HG03103 (cell line): ENCODE measurements at regions not wholly inside any gene's neighbourhood (a gene's known extent, or its start where the extent isn't known, plus 50 kb on each side); places are given as distances from the start of the nearest gene placed in this dataset.

Source experiments
- ATAC-seq: cut with Tn5 transposase; IDR thresholded peaks from one replicate; pipeline ENCODE4 v1.9.1; 2021; ENCODE audit warnings: low read depth; ENCODE audit not compliant: unreplicated experiment

DNA sequence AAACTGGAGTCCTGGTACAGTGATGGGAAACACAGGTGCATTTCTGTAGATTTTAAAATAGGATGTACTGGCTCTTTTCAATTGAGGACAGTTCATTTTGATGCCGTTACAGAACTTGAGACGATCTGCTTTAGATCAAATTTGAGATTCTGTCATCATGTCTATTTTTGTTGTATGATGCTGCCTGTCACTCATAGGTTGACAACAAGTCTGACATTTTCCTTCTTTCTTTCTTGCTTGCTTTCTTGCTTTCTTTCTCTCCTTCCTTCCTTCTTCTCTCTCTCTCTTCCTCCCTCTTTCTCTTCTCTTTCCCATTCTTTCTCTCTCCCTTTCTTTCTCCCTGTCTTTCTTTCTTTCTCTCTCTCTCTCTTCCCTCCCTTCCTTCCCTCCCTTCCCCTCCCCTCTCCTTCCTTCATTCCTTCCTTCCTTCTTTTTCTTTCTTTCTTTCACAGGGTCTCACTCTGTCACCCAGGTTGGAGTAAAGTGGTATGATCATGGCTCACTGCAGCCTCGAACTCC, 152.6 kb upstream of the SGK1 start:
- no peak for ATAC-seq

DNA sequence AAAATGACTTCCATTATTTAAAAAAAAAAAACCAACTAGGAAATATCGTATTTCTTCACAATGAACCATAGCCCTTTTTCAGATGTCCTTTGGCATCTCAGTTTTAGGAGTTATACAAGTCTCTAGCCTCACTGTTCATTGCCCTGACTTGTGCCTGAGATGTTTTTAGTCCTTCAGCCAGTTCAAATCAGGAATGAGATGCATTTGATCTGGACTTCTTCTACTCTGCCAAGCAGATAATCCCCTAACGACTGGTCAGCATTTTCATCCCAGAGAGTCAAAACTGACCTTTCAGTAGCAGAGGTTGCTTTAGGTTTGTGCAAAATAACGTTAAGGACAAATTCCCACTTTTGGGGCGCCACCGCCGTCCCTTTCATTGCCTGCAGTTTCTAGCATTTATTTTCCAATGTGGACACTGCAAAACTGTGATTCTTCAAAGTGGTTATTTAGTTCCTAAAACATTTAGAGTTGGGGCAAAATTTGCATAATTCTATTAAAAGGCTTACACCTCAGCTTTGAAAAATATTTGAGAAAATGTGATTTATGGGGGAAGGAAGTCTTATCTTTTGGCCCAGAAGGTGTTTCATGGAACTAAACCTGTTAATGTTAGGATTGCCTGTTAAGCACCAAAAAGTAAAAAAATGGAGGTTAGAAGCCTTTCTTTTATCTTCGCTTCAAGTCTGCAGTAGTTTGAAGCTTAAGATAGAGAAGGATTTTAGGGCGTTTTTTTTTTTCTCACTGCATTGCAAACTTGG, 152.0 kb upstream of the SGK1 start:
- ATAC-seq, result no peak

DNA sequence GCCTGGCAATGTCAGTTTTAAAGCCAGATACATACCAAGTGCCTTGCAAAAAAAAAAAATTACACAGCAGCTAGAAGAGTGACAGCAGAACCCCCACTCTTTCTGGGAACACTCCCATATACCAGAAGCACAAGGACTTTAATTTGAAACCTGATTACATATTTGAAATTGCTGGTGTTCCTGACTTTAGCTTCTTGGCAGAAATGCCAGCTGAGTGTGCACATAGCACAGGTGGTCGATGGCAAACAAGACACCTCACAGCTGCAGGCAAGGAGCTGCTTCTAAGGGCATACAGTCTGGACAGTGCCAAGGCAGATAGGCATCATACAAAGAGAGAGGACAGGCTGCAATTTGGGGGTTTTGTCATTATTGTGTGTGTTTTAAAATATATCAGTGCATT, 150.7 kb upstream of the SGK1 start:
- no peak for ATAC-seq

DNA sequence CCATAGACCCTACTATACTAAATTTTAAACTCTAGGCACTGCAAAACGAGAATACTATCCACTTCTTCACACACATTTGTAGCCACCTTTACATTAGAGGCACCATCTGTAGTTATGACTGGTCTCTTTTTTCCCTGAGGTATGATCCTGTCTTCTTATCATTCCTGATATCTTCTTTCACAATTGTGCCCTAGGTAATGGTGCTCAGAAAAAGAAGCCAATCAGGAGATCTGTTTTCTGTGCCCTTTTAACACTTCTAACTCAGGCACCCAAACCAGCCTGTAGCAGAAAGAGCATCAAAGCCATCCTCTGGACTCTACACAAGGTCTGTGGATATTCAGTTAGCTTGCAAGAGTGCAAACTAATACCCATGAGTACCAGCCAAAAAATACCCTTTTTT, 149.7 kb upstream of the SGK1 start:
- ATAC-seq, result no peak

DNA sequence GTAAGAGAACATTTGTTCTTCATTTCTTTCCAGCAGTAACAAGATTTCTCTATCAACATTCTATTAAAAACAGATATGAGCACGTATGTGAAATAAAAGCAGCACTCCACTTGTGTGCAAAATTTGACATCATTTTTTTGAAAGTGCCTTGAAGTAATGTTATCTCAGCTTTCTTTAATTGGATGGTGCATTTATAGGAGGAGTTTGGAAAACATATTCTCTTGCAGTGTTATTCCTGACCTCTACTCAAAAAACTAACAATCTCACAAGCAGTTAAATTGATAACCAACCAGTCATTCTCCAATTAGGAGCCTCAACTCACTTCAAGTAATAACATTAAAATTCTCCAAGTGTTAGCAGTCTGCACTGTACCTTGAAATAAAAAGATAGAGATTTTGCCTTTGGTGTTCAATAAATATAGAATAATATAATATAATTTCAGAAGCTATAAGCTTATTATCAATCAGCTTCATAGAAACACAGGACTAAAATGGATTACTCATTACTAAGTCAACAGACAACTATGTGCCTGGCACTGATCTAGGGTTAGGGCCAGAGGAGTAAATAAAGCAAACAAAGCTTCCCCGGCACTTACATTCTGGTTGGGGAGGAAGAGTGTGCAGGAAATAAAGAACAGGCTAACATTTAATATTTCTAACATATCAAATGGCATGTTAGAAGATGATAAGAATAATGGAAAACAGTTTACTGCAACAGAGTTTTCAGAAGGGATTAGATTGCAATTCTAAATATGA, 149.0 kb upstream of the SGK1 start:
- ATAC-seq, result no peak

DNA sequence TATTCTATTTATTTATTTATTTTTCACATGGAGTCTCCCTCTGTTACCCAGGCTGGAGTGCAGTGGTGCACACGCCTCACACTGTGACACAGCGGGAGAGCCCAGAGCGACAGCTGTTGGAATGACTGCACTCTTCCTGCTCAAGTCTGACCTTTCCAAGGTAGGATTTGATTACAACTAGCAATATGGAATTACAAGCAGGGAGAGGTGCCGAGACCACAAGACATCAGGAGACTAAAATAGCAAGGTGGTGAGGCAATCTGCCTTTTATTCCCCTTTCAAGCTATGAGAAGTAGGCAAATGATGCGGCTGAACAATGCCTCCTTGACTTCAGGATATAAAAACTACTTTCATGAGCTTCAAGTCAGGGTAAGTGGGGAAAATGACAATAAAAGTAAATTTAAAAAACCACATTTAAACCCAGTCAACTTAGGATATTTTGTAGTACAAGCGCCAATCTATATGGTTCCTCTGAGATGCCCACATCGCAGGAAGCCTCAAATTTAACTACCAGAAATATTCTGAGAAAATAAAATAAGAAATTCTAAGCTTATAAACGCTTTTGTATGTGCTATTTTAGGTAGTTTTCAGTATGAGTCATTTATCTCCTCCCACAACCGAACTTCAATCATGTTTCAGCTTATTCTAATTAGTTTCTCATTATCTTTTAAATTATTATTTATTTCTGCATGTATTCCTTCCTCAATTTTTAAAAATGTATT, 146.9 kb upstream of the SGK1 start:
- ATAC-seq, result peak; percentile 66

DNA sequence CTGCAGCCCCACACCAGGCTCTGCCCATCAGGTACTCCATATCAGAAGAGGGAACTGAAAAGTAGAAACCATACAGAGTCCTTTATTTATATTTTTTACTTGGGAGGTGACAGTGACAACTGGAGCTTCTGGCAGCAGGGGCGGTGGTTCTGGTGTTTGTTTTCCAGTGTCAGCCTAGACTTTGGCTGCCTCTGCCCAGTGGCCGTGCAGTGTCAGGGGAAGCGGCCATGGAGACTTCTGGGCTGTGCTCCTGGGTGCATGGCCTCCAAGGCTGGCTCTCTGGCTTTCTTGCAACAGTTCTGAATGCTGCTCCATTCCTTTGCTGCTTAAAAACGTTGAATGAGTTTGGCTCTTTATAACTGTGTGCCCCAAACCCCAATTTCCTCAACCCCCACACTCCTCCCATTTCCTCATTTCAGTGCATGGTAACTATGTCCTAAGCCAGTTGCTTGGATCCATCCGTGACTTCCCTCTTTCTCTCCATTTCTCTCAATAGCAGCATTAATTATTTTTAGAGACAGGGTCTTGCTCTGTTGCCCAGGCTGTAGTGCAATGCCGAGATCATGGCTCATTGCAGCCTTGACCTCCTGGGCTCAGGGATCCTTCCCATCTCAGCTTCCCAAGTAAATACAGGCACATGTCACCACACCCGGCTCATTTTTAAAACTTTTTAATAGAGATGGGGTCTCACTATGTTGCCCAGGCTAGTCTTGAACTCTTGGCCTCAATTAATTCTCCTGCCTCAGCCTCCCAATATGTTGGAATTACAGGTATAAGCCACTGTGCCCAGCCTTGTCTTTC, 141.1 kb upstream of the SGK1 start:
- ATAC-seq, result no peak

DNA sequence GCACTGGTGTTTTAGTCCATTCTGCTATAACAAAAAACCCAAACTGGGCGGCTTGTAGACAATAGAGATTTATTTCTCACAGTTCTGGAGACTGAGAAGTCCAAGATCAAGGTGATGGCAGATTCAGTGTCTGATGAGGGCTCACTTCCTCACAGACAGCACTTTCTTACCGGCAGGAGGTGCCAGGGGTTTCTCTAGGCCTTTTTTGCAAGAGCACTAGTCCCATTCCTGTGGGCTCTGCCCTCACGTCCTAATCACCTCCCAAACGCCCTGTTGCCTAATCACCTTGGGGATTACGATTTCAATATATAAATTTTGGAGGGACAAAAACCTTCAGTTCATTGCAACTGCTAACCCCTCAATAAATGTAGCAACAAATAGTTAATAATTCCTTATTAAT, 140.0 kb upstream of the SGK1 start:
- ATAC-seq, result no peak

DNA sequence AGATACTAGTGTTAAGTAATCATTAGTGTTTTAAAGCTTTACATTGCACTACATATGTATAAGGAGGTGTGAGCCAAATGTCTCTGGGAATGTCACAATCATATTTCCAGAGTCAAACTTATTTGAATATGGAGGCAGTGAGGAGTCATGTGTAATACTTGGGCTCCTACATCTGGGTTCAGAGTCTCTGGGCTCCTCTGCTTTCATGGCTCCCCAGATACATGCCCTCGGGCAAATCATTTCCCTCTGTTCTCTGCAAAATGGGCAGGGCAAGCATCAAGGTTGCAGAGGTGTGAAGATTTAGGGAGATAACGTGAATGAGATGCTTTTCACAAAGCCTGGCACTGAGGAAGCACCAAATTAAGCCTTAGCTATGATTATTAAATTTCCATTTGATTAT, 138.3 kb upstream of the SGK1 start:
- no peak for ATAC-seq

DNA sequence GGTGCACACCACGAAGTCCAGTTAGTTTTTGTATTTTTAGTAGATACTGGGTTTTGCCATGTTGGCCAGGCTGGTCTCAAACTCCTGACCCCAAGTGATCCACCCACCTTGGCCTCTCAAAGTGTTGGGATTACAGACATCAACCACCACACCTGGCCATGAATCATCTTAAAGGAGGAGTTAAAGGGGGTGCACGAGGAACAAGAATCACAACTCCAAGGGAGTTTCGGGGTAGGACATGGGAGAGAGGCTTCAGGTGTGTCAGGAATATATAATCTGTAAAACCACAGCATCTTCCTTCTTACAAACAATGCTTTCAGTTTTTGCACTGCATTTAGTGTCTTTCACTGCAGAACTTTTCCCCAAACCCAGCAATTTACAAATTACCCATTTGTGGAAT, 137.4 kb upstream of the SGK1 start:
- no peak for ATAC-seq

DNA sequence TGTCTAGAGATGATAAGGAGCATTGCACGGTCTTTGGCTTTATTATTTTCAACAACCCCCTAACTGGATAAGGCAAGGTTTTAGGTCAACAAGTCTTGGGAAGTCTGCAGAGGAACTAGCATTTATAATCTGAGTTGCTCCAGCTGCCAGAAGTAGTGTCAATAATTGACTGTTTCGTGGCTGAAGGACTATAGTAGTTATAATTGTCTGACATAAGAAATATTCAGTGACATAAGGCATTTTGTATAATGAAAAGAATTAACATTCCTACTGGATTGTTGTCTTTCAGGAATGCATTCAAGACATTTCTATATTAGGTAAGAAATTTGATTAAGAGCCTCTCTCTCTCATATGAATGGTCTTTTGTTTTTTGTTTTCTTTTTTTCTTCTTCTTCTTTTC, 136.9 kb upstream of the SGK1 start:
- no peak for ATAC-seq

DNA sequence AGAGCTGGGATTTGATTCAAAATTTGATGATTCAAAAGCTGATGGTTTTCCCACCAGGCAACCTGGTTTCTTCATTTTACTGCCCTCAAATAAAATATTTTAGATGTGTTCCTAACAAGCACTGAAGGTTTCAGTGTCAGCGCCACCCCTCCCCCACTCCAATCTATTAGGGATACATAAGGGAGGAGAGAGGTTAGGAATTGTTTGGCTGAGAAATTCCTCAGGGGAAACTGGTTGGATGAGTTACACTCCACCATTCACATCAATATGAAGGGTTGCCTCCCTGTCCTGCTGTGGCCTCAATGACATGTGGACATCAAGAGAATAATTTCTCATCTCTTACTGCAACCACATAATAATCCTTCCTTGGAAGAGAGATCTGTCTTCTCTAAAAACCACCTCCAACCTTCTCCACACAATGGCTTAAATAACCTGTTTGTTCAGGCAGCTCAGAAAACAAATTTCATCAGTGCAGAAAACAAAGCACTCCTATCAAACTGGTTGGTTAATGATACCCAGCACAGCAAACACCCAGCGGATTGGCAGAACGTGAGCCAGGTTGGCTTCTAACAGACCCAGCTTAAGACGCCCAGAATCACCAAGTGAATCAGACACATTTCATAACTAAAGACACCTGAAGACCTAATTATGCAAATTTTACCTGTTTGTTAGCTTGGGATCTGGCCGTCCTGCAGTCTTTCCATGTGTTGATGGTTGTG, 136.0 kb upstream of the SGK1 start:
- ATAC-seq, result no peak

DNA sequence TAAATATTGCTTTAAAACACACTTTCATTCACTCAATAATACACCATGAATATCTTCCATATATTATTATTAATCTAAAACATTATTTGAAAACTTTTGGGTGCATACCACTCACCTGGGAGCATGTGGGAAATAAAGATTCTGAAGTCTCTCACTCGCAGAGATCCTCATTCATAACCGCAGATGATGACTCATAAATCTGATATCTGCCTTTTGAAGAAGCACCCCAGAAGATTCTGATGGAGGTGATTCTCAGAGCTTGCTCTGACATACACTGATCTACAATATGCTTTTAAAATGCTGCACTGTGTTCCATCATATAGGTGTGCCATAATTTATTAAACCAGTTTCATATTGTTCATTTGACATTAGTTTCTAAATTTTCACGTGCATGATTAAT, 135.0 kb upstream of the SGK1 start:
- ATAC-seq, result no peak

DNA sequence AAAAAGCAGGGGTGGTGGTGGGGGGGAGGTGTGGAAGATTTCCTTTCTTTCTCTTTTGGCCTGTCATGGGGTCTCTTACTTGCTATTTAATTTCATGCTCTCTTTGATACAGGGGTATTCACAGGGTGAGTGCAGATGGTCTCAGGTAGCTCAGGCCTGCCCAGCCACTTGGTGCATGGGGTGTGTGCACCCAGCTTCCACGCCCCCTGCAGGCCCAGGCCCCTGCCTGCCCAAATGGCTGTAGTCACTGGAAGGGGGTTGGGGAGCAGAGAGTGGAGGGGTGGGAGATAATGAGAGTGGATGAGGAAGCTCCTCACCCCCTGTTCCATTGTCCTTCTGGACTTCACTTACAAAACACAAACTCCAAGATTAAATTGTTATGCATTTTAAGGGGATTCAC, 133.6 kb upstream of the SGK1 start:
- no peak for ATAC-seq

DNA sequence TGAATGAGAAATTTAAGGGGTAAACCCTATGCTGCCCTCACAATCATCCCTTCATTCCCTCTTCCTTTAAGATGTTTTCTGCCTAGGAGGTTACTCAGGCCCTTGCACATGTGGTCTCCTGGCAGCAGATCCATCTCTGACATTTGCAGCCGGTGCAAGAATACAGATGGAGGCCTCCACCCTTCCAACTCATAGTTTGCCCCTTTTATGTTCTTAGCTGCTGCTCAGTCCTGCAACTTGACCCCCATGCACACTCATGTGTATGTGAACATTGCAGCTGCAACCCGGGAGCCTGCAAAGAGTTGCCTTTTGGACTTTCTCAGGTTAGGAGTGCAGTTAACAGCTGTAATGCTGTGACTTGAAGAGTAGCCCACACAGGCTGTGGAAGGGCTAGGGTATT, 131.9 kb upstream of the SGK1 start:
- no peak for ATAC-seq

DNA sequence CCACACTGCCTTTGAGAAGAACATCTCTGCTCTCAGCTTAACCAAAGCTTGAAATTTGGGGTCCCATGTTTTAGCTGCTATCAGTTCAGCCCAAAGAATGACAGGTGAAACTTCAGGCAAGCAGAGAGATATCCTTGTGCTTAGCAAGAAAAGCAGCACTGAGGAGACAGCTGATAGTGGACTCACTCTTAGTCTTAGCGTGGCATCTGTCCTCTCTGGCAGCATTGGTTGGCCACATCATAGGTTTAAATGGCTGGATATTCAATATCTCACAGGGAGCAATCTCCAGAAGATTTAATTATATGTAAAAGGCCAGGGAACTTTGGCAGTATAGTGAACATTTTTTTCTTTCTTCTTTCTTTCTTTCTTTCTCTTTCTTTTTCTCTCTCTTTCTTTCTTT, 131.1 kb upstream of the SGK1 start:
- no peak for ATAC-seq

DNA sequence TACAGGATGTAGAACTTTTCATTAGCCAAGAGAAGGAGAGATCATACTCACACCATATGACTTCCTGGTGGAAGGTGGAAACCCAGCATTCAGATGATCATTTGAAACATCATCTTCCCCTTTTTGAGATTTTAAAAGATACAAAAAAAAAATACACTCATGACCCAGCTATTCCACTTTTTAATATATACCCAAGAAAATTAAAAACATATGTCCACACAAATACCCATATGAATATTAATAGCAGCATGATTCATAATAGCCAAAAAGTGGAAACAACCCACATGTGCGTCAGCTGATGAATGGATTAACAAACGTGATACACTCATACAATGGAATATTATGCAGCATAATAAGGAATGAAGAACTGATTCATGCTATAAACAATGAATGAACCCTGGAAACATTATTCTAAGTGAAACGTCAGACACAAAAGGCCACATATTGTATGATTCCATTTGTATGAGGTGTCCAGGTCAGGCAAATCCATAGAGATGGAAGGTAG, 130.0 kb upstream of the SGK1 start:
- ATAC-seq, result no peak

DNA sequence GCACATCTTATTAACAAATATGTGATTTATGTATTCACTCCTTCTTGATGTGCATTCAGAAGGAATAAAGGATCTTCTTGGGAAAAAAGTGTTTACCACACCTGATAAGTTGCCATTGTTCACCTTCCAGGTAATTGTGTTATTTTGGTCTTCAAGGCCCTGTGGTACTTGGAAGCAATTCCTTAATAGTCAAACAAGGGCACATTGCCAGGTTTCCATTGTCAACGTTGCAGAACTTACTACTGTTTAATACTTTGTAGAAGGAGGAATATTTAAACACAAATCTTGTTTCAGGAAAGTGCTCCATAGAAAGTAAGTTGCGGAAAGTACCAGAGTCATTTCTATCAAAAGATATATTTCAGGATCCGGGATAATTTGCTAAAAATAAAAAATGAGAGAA, 129.5 kb upstream of the SGK1 start:
- no peak for ATAC-seq

DNA sequence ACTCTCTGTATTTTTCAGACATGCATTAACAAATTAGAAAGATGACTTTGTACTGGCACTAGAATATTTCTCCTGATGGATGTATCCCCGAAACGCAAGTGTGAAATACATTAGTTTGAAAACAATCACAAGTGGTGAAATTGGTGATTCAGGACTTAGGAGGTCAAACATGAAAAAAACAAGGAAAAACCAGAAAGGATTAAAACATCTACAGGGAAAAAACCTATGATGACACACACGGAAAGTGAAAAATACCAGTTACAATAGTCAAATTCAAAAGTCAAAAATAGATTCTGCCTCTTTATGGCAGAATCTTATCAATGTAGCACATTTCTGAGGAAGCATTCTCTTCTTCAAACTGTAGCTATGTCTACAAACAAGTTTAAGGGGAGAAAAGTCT, 129.0 kb upstream of the SGK1 start:
- no peak for ATAC-seq
